ENCODE measurements at regions not wholly inside any gene's neighbourhood (a gene's known extent, or its start where the extent isn't known, plus 50 kb on each side); places are given as distances from the start of the nearest gene placed in this dataset.
A peak's percentile ranks its signal among the peaks of the same experiment; 100 is the strongest.

GRCh38 chr4:11105715-11106114 lies 323.0 kb downstream of the HS3ST1 start:
- H3K27ac ChIP-seq (replicated peaks): no peak overlapping the region
- H3K27me3 ChIP-seq (ENCODE audit: insufficient read depth, poor library complexity, severe bottlenecking): no peaks in the 10 kb centered on the region
- no peak overlapping the region for H3K4me3 ChIP-seq (replicated peaks; ENCODE audit: insufficient read depth, low read length)
- DNase-seq (ENCODE audit: low read depth in 1 of 2, low spot score in 1 of 2): peak in 1 of 2 experiments; percentile 1
- TF ChIP-seq GABPA (IDR thresholded peaks at IDR 0.05; ENCODE audit: low read depth) (no peak), POLR2AphosphoS5 (IDR thresholded peaks at IDR 0.05; ENCODE audit: low read depth) (no peak), SPI1 (IDR thresholded peaks at IDR 0.05; ENCODE audit: borderline replicate concordance, low read depth) (no peak), CTCF (IDR thresholded peaks at IDR 0.05; ENCODE audit: insufficient read depth, low read length) (no peak)
- TF ChIP-seq, protein P1, sequence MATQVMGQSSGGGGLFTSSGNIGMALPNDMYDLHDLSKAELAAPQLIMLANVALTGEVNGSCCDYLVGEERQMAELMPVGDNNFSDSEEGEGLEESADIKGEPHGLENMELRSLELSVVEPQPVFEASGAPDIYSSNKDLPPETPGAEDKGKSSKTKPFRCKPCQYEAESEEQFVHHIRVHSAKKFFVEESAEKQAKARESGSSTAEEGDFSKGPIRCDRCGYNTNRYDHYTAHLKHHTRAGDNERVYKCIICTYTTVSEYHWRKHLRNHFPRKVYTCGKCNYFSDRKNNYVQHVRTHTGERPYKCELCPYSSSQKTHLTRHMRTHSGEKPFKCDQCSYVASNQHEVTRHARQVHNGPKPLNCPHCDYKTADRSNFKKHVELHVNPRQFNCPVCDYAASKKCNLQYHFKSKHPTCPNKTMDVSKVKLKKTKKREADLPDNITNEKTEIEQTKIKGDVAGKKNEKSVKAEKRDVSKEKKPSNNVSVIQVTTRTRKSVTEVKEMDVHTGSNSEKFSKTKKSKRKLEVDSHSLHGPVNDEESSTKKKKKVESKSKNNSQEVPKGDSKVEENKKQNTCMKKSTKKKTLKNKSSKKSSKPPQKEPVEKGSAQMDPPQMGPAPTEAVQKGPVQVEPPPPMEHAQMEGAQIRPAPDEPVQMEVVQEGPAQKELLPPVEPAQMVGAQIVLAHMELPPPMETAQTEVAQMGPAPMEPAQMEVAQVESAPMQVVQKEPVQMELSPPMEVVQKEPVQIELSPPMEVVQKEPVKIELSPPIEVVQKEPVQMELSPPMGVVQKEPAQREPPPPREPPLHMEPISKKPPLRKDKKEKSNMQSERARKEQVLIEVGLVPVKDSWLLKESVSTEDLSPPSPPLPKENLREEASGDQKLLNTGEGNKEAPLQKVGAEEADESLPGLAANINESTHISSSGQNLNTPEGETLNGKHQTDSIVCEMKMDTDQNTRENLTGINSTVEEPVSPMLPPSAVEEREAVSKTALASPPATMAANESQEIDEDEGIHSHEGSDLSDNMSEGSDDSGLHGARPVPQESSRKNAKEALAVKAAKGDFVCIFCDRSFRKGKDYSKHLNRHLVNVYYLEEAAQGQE (IDR thresholded peaks at IDR 0.05; ENCODE audit: insufficient replicate concordance, low read depth): no peak

DNA sequence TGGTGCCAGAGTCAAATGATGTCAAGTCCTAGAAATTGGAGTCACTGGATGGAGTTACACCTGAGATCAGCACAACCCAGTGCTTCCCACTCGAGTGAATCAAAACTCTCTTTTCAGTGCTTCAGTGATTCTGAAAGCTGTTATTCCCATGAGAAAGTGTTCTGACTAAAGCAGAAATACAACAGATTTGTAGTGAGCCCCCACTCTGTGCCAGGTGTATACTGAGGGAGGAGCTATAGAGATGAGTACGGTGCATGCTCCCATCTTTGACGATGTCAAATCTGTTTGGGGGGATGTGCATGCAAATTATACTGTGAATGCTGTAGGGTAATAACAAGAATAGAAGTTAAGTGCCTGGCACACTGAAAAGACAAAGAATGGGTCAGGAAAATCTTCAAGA lies 330.2 kb downstream of the HS3ST1 start:
- Histone ChIP-seq H3K27me3 (ENCODE audit: insufficient read depth, poor library complexity, severe bottlenecking) (no peaks in the 10 kb centered on the region), H3K27ac (replicated peaks) (no peak overlapping the region), H3K4me3 (replicated peaks; ENCODE audit: insufficient read depth, low read length) (no peak overlapping the region)
- DNase-seq (ENCODE audit: low read depth in 1 of 2, low spot score in 1 of 2): no peak
- TF ChIP-seq GABPA (IDR thresholded peaks at IDR 0.05; ENCODE audit: low read depth) (no peak), POLR2AphosphoS5 (IDR thresholded peaks at IDR 0.05; ENCODE audit: low read depth) (no peak), SPI1 (IDR thresholded peaks at IDR 0.05; ENCODE audit: borderline replicate concordance, low read depth) (no peak), CTCF (IDR thresholded peaks at IDR 0.05; ENCODE audit: insufficient read depth, low read length) (no peak)
- TF ChIP-seq, protein P1 (IDR thresholded peaks at IDR 0.05; ENCODE audit: insufficient replicate concordance, low read depth): no peak

- Histone ChIP-seq H3K4me3 (replicated peaks; ENCODE audit: insufficient read depth, low read length) (no peak overlapping the region), H3K27ac (replicated peaks) (no peak overlapping the region), H3K27me3 (ENCODE audit: insufficient read depth, poor library complexity, severe bottlenecking) (no peaks in the 10 kb centered on the region)
- DNase-seq (ENCODE audit: low read depth in 1 of 2, low spot score in 1 of 2): no peak
- no peak for TF ChIP-seq CTCF (IDR thresholded peaks at IDR 0.05; ENCODE audit: insufficient read depth, low read length)
- no peak for TF ChIP-seq SPI1 (IDR thresholded peaks at IDR 0.05; ENCODE audit: borderline replicate concordance, low read depth)
- TF ChIP-seq GABPA (IDR thresholded peaks at IDR 0.05; ENCODE audit: low read depth): no peak
- no peak for TF ChIP-seq POLR2AphosphoS5 (IDR thresholded peaks at IDR 0.05; ENCODE audit: low read depth)
- TF ChIP-seq, protein P1 (IDR thresholded peaks at IDR 0.05; ENCODE audit: insufficient replicate concordance, low read depth): no peak
Measured at GRCh38 chr4:11097725-11098124, 331.0 kb downstream of the HS3ST1 start.
